ENCODE measurements at regions not wholly inside any gene's neighbourhood (a gene's known extent, or its start where the extent isn't known, plus 50 kb on each side); places are given as distances from the start of the nearest gene placed in this dataset.
"Not testable (repeated sequence)": the region's sequence is repeated elsewhere in the genome, so short reads cannot be mapped to it uniquely, and the experiment has no call there.

- H3K36me3 ChIP-seq (ENCODE audit: insufficient read depth, low read length); H3K36me3 Mint-ChIP-seq; H3K27me3 ChIP-seq (ENCODE audit: insufficient read depth, low read length, poor library complexity, severe bottlenecking); H3K9me3 ChIP-seq (ENCODE audit: low read length); POLR2A ChIA-PET; H3K27ac ChIP-seq (ENCODE audit: low read depth, low read length); H3K9me3 Mint-ChIP-seq; H3K27me3 Mint-ChIP-seq; CTCF ChIA-PET; H3K4me1 ChIP-seq (ENCODE audit: insufficient read depth, low read length); H3K4me3 ChIP-seq (ENCODE audit: low read length); DNase-seq: not testable (repeated sequence)
- Mint-ChIP-seq H3K4me1 (peaks cover 0 to 11% (median 2%) of the 10 kb centered on the region in 3 donors), H3K4me3 (peak overlapping the region in 1 of 7 donors; percentile 20), H3K27ac (peak overlapping the region in 4 of 8 donors; percentile 12 to 85 (median 53))
Measured at GRCh38 chr2:111412841-111413650, 292.3 kb downstream of the BCL2L11 start.

GRCh38 chr2:111413950-111414349, 293.2 kb downstream of the BCL2L11 start:
- H3K9me3 ChIP-seq (ENCODE audit: low read length); H3K4me3 ChIP-seq (ENCODE audit: low read length); POLR2A ChIA-PET; H3K27me3 ChIP-seq (ENCODE audit: insufficient read depth, low read length, poor library complexity, severe bottlenecking); H3K9me3 Mint-ChIP-seq; H3K36me3 ChIP-seq (ENCODE audit: insufficient read depth, low read length); H3K36me3 Mint-ChIP-seq; H3K4me3 Mint-ChIP-seq; CTCF ChIA-PET; H3K4me1 ChIP-seq (ENCODE audit: insufficient read depth, low read length); DNase-seq; H3K27me3 Mint-ChIP-seq; H3K27ac ChIP-seq (ENCODE audit: low read depth, low read length): not testable (repeated sequence)
- Mint-ChIP-seq H3K27ac (peak overlapping the region in 1 of 8 donors; percentile 63), H3K4me1 (peaks cover 0 to 11% (median 2%) of the 10 kb centered on the region in 3 donors)

GRCh38 chr2:111415765-111416743, 295.3 kb downstream of the BCL2L11 start:
- H3K4me1 ChIP-seq (ENCODE audit: insufficient read depth, low read length); H3K27me3 Mint-ChIP-seq; H3K4me3 Mint-ChIP-seq; H3K4me3 ChIP-seq (ENCODE audit: low read length); H3K27me3 ChIP-seq (ENCODE audit: insufficient read depth, low read length, poor library complexity, severe bottlenecking); DNase-seq; H3K27ac ChIP-seq (ENCODE audit: low read depth, low read length); H3K27ac Mint-ChIP-seq; CTCF ChIA-PET; POLR2A ChIA-PET; H3K9me3 ChIP-seq (ENCODE audit: low read length); H3K36me3 Mint-ChIP-seq; H3K9me3 Mint-ChIP-seq; H3K36me3 ChIP-seq (ENCODE audit: insufficient read depth, low read length): not testable (repeated sequence)
- H3K4me1 Mint-ChIP-seq = peaks cover 0 to 19% (median 2%) of the 10 kb centered on the region in 3 donors

- H3K9me3 ChIP-seq (ENCODE audit: low read length); H3K27me3 Mint-ChIP-seq; H3K27me3 ChIP-seq (ENCODE audit: insufficient read depth, low read length, poor library complexity, severe bottlenecking); H3K4me1 ChIP-seq (ENCODE audit: insufficient read depth, low read length); H3K9me3 Mint-ChIP-seq; H3K36me3 ChIP-seq (ENCODE audit: insufficient read depth, low read length); H3K4me3 ChIP-seq (ENCODE audit: low read length); CTCF ChIA-PET; H3K36me3 Mint-ChIP-seq; H3K4me3 Mint-ChIP-seq; POLR2A ChIA-PET; DNase-seq; H3K27ac ChIP-seq (ENCODE audit: low read depth, low read length); H3K27ac Mint-ChIP-seq: not testable (repeated sequence)
- H3K4me1 Mint-ChIP-seq = peaks cover 0 to 22% (median 2%) of the 10 kb centered on the region in 3 donors
Measured at GRCh38 chr2:111417026-111417425, 296.3 kb downstream of the BCL2L11 start.

- H3K9me3 ChIP-seq (ENCODE audit: low read length); H3K36me3 Mint-ChIP-seq; H3K27ac ChIP-seq (ENCODE audit: low read depth, low read length); POLR2A ChIA-PET; H3K4me3 Mint-ChIP-seq; H3K36me3 ChIP-seq (ENCODE audit: insufficient read depth, low read length); H3K27me3 ChIP-seq (ENCODE audit: insufficient read depth, low read length, poor library complexity, severe bottlenecking); H3K9me3 Mint-ChIP-seq; H3K4me1 ChIP-seq (ENCODE audit: insufficient read depth, low read length); CTCF ChIA-PET; H3K4me3 ChIP-seq (ENCODE audit: low read length); DNase-seq; H3K27me3 Mint-ChIP-seq: not testable (repeated sequence)
- peaks cover 0 to 25% (median 2%) of the 10 kb centered on the region in 3 donors for H3K4me1 Mint-ChIP-seq
- peak overlapping the region in 1 of 8 donors; percentile 44 for H3K27ac Mint-ChIP-seq
Measured at GRCh38 chr2:111418091-111418875, 297.6 kb downstream of the BCL2L11 start.

- H3K4me3 ChIP-seq (ENCODE audit: low read length); H3K36me3 ChIP-seq (ENCODE audit: insufficient read depth, low read length); POLR2A ChIA-PET; CTCF ChIA-PET; H3K9me3 ChIP-seq (ENCODE audit: low read length); H3K4me1 ChIP-seq (ENCODE audit: insufficient read depth, low read length); H3K9me3 Mint-ChIP-seq; H3K36me3 Mint-ChIP-seq; DNase-seq; H3K27me3 ChIP-seq (ENCODE audit: insufficient read depth, low read length, poor library complexity, severe bottlenecking); H3K27ac ChIP-seq (ENCODE audit: low read depth, low read length); H3K27me3 Mint-ChIP-seq: not testable (repeated sequence)
- peak overlapping the region in 2 of 7 donors; percentile 63 to 80 for H3K4me3 Mint-ChIP-seq
- H3K27ac Mint-ChIP-seq = peak overlapping the region in 2 of 8 donors; percentile 38 to 82
- H3K4me1 Mint-ChIP-seq = peaks cover 0 to 24% (median 2%) of the 10 kb centered on the region in 3 donors
Measured at GRCh38 chr2:111420074-111420473, 299.4 kb downstream of the BCL2L11 start.

GRCh38 chr2:111420835-111421234, 300.1 kb downstream of the BCL2L11 start:
- H3K27me3 Mint-ChIP-seq; DNase-seq; H3K36me3 ChIP-seq (ENCODE audit: insufficient read depth, low read length); H3K27ac ChIP-seq (ENCODE audit: low read depth, low read length); H3K27me3 ChIP-seq (ENCODE audit: insufficient read depth, low read length, poor library complexity, severe bottlenecking); H3K9me3 Mint-ChIP-seq; POLR2A ChIA-PET; CTCF ChIA-PET; H3K36me3 Mint-ChIP-seq; H3K9me3 ChIP-seq (ENCODE audit: low read length); H3K4me3 ChIP-seq (ENCODE audit: low read length): not testable (repeated sequence)
- H3K4me1 Mint-ChIP-seq = peaks cover 3 to 31% (median 7%) of the 10 kb centered on the region in 3 donors
- H3K27ac Mint-ChIP-seq = peak overlapping the region in 1 of 8 donors; percentile 51
- H3K4me3 Mint-ChIP-seq = peak overlapping the region in 2 of 7 donors; percentile 49 to 67
- H3K4me1 ChIP-seq (ENCODE audit: insufficient read depth, low read length) = peaks cover 12% of the 10 kb centered on the region

GRCh38 chr2:111421949-111422348, 301.2 kb downstream of the BCL2L11 start:
- DNase-seq; H3K27me3 Mint-ChIP-seq; H3K27me3 ChIP-seq (ENCODE audit: insufficient read depth, low read length, poor library complexity, severe bottlenecking); H3K4me3 ChIP-seq (ENCODE audit: low read length); H3K9me3 Mint-ChIP-seq; H3K36me3 ChIP-seq (ENCODE audit: insufficient read depth, low read length); CTCF ChIA-PET; POLR2A ChIA-PET; H3K27ac ChIP-seq (ENCODE audit: low read depth, low read length); H3K9me3 ChIP-seq (ENCODE audit: low read length); H3K36me3 Mint-ChIP-seq: not testable (repeated sequence)
- Mint-ChIP-seq H3K27ac (peak overlapping the region in 2 of 8 donors; percentile 47 to 60), H3K4me1 (peaks cover 3 to 30% (median 5%) of the 10 kb centered on the region in 3 donors), H3K4me3 (peak overlapping the region in 1 of 7 donors; percentile 71)
- peaks cover 14% of the 10 kb centered on the region for H3K4me1 ChIP-seq (ENCODE audit: insufficient read depth, low read length)

Data from CD8-positive, alpha-beta memory T cell (primary cell).